AG20443 (cell line): ENCODE measurements at regions not wholly inside any gene's neighbourhood (a gene's known extent, or its start where the extent isn't known, plus 50 kb on each side); places are given as distances from the start of the nearest gene placed in this dataset.
"Not testable (repeated sequence)": the region's sequence is repeated elsewhere in the genome, so short reads cannot be mapped to it uniquely, and the experiment has no call there.

Source experiments
- DNase-seq: peaks from one replicate; pipeline ENCODE4 v3.0.0; 2012; ENCODE audit warnings: low spot score, mixed read lengths

DNA sequence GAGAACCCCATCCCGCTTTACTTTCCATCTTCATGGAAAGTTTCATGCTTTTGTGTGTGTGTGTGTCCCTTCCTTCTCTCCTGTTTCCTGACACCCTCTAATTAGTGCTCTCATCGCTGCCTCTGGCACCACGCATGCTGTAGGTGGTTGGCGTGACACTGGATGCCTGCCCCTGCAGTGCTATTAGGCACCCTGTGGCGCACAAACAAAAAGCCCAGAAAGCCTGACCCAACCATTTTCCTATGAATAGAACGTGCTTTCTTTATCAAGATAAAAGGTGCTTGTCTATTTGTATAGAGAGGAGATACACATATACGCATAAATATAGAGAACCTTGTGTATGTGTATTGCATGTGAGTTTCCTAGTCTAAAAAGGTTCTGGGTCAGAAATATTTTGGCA is 120.8 kb upstream of the CDCA7L start:
- DNase-seq, result no peak

- DNase-seq, result no peak
These were observed 119.1 kb upstream of the CDCA7L start for GRCh38 chr7:22064816-22065215.

DNA sequence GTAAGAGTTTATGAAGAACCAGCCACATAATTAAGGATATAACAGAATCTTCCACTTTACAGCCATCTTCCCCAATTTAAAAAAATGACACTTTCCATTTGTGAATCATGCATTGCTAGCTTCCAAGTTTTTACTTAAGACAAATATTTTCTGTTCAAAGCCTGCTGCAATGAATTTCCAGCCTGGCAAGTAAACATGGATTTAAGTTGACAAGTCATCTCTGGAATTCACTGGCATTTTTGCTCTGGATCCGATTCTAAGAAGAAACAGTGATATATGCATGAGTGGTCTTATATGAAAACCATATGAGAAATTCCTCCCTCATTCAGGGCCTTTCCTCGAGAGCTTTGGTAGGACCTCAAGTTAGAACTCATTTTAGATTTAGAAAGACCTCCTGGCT is 116.1 kb upstream of the CDCA7L start:
- DNase-seq, result no peak

DNA sequence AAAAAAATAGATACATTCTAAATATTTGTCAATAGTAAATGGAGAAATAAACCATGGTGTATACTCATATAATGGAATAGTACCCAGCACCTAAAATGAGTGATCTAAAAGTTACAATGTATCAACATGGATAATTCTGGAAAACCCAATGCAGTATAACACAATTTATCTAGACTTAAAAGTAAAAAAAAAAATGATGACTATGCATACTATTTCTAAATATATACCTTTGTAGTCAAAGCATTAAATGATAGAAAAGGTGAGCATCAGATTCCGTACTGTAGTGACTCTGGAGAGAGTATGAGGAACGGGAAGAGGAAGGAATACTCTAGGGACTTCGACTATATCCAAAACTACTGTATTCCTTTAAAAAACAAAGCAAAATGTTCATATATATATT is 115.2 kb upstream of the CDCA7L start:
- DNase-seq, result no peak

GRCh38 chr7:22060197-22060596 is 114.5 kb upstream of the CDCA7L start:
- no peak for DNase-seq

- no peak for DNase-seq
These were observed 109.5 kb upstream of the CDCA7L start for GRCh38 chr7:22055226-22055625.

DNA sequence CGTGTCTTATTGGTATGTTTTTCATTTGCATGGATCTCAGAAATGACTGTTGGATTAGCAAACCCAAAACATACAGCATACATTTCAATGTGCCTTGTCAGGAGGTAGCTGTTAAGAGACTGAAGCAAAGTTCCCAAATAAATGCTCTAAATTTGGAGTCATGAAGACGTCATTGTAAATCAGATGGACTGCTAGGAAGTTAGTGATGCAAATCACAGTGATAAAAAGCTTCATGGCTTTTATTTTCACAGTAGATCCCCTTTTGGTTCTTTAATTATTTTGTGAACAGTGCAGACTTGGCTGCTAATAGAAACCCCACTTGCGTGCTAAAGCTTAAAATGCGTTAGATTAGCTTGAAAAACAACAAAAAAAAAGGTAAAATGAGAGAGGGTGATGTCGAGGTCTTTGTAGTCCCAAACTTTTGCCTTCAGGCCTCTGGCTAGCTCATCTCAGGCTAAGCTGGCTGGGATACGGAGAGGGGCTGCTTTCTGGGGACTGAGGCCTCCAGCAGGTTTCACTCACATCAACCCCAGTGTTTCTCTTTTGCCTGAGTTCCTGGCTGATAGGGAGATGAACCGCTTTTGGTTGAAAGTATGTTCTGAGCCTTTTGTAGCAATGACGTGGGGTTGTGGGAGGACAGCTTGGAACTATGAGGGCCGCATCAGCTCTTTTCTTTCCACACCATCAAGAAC is 107.1 kb upstream of the CDCA7L start:
- no peak for DNase-seq

DNA sequence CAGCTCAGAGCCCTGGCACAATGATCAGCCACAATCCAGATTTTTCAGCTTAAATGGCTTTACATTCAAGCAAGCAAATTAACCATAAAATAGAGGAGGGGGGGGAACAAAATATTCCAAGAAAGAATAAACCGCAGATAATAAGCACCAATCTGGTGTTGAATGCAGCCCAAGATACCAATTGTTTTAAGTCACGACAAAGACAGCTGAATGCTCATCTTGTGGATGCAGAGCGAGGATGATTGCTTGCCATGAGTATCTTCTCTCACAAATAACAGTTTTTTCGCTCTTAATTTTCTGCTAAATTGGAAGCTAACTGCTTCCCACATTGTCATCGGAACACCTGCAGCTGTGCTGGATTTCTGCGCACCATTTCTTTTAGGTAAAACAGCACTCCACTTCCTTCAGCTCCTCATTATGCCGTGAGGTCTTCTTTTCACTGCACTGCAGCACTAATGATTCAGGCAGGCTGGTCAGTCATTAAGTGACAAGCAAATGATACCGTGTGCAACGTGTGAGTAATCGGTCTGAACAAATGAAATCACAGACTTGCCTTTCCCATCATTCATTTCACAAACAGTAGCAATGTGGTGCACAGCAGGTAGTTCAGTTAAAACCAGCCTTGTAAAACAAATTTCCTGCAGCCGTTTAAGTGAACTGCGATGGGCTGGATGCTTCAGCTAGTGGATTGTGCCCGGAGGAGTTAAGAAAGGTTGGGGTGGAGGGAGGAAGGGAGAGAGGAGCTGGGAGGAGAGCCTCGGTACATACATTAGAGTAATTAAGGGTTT is 106.4 kb upstream of the CDCA7L start:
- no peak for DNase-seq

- no peak for DNase-seq
These were observed 104.2 kb upstream of the CDCA7L start for GRCh38 chr7:22049766-22050500.

- DNase-seq, result no peak
These were observed 97.7 kb upstream of the CDCA7L start for GRCh38 chr7:22043367-22043766.

DNA sequence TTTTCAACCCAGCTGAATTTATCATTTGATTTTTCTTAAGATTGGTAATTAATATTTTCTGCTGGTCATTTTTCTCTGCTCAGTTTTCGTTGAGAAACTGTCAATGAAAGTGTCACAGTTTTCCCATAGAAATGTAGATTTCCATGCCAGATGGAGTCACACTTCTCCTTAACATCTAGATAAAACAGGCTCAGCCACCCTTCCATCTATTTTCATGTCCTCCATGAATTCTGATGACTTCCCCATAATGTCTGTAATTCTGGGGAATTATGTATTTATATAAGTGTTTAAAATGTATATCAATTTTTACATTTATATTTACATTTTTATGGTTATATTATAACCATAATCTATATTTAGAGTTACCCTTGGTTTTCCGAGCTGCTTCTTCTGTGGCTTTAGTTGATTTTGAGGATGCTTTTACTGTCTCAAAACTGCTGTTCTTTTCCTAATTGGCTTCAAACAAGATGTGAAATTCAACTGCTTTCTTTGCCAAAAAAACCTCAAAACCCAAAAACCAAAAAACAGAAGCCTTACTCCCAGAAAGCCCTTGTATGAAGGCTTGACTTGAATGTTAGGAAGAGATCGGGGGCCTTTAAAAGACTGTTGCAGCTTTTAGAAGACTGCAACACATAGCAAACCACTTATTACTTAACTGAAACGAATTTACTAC is 95.4 kb upstream of the CDCA7L start:
- DNase-seq, result no peak

- no peak for DNase-seq
These were observed 94.0 kb upstream of the CDCA7L start for GRCh38 chr7:22039670-22040069.

GRCh38 chr7:22032356-22032755 is 86.7 kb upstream of the CDCA7L start:
- not testable (repeated sequence) for DNase-seq

DNA sequence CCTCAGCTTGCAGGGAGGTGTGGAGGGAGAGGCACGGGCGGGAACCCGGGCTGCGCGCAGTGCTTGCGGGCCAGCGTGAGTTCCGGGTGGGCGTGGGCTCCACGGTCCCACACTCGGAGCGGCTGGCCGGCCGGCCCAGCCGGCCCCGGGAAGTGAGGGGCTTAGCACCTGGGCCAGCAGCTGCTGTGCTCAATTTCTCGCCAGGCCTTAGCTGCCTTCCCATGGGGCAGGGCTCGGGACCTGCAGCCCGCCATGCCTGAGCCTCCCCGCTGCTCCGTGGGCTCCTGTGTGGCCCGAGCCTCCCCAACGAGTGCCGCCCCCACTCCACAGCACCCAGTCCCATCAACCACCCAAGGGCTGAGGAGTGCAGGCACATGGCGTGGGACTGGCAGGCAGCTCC is 83.0 kb upstream of the CDCA7L start:
- DNase-seq, result not testable (repeated sequence)

DNA sequence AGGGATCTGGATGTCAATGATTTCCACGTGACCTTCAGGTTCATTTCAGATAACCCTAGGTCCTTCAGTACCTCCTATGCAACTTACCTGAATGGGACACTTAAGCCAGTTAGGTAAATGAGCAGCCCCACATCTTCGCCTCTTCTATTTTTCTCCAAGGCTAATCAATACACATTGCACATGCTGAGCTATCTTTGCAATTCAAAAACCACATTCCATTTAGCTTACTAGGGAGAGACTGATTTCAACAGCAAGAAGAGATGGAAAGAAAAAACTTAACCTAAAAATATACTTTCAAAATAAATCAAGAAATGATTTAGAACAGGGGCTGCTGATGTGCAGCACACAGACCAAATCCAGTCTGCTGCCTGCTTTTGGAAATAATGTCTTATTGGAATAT is 81.8 kb upstream of the CDCA7L start:
- no peak for DNase-seq

DNA sequence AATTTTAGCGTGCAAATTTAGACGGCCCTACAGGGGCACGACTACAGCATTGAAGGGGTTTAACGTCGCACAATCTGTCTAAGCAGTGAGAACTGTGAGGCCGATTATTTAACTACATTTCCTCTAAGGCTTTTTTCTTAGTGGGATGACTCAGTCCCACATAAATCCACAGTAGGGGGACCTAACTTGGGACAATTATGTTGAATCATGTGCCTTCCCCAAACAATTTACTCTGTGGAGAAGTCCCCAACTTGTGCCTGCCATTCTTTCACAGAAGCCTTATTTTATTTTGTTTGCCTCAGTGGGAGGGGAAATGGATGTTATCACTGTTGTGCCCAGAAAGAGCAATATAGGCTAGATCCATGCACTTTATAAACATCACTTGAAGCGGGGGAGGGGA is 80.3 kb upstream of the CDCA7L start:
- DNase-seq, result no peak

GRCh38 chr7:22025075-22025474 is 79.4 kb upstream of the CDCA7L start:
- no peak for DNase-seq

- DNase-seq, result no peak
These were observed 74.2 kb upstream of the CDCA7L start for GRCh38 chr7:22019931-22020330.

- DNase-seq, result no peak
These were observed 70.8 kb upstream of the CDCA7L start for GRCh38 chr7:22016507-22016906.

DNA sequence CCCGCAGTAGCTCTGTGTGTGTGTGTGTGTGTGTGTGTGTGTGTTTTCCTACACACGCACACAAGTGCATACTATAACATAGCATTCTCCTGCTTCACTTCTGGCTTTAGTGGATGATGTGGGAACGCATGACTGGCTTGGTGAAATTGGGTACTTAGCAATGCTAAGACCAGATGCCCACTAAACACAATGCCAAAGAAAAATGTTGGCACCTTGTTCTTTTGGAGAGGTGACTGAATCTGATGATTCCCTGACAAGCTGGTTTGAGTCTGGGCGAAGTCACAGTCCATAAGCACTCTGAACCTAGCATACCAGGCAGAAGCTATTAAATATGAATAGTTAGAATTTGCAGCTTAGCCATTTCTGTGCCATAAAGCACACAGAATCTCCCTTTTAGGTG is 68.0 kb upstream of the CDCA7L start:
- no peak for DNase-seq

DNA sequence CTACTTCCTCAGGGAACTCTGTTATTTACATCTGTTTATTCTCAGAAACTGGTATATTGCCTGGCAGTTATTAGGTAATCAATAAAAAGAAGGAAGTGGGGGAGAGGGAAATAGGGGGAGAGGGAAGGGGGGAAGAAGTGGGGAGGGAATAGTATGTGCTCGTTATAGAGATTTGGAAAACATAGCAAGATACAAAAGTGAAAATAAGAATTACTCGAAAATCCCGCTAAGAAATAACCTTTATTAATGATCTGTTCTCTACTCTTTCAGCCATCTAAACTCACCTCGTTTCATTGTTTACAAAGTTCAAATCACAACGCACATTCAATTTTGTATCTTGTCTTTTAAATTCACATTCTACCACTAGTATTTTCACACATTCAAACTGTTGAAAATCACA is 63.0 kb upstream of the CDCA7L start:
- DNase-seq, result no peak

DNA sequence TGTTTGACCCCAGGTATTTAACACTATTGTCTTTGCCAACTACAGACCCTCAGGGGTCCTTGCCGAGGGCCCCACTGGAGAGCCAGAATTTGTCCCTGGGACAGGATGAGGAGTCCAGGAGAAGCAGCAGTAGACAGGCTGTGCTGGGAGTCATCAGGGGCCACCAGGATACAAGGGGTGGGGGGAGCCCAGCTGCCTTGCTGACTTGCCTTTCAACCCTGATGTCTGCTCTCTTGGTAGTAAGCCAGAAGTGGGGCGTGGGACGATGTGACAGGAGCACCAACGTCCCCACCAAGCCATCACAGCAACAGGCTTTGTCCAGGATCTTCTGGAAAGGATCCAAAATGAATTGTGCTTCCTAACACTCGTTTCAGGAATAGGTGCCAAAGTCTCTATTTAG is 62.4 kb upstream of the CDCA7L start:
- no peak for DNase-seq

DNA sequence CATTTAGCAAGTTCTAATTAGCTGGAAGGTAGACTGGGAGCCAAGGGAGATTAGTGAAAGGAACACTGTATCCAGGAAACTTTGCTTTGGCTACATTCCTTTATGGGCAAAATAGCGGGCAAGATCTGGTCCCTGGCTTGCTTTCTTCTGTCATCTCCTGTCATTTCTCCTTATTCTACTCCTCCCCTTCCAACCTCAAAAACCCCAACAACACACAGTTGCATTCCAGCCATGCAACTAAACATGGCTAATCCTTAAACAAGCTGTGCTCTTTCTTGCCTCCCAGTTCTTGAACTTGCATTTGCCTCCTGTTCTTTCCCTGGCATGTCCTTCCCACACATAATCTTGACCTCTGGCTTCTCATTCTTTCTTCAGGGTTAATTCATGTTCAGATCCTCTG is 59.5 kb upstream of the CDCA7L start:
- DNase-seq, result no peak
